H1 (cell line): ENCODE measurements at regions not wholly inside any gene's neighbourhood (a gene's known extent, or its start where the extent isn't known, plus 50 kb on each side); places are given as distances from the start of the nearest gene placed in this dataset.

Source experiments
- BRCA1 ChIP-seq: IDR thresholded peaks from 2 replicates; pipeline ENCODE4 v1.6.1; 2012; ENCODE audit warnings: low read depth, low read length, improper control_type of control experiment
- CBX8 ChIP-seq: fragments of 300-800, 300-1000 bp; sonication (generic); IDR thresholded peaks from 2 replicates; pipeline ENCODE4 v1.7.1; 2016; ENCODE audit warnings: low read depth, low read length, borderline replicate concordance
- CEBPB ChIP-seq: IDR thresholded peaks from 2 replicates; pipeline ENCODE4 v1.6.1; 2012; ENCODE audit warnings: low read depth, low read length
- EZH2 ChIP-seq: fragments of 200-600 bp; sonication (generic); IDR thresholded peaks from 2 replicates; pipeline ENCODE4 v1.7.1; 2012; ENCODE audit warnings: low read depth, mild to moderate bottlenecking, moderate library complexity, low read length, inconsistent platforms; ENCODE audit not compliant: severe bottlenecking
- JUND ChIP-seq: IDR thresholded peaks from 2 replicates; pipeline ENCODE4 v1.6.1; 2011; ENCODE audit warnings: mild to moderate bottlenecking, improper control_type of control experiment, low read length
- KDM1A ChIP-seq: fragments of 200-600, 300-600 bp; sonication (generic); IDR thresholded peaks from 2 replicates; pipeline ENCODE4 v1.7.1; 2016; ENCODE audit warnings: mild to moderate bottlenecking, low read length, borderline replicate concordance
- POLR2A ChIP-seq, 2 experiments: IDR thresholded peaks; 1 replicate in 1 of 2; 2 replicates in 1 of 2; pipeline ENCODE4 v1.6.1; 2011; ENCODE audit warnings: low read depth in 2 of 2, low read length in 2 of 2, mild to moderate bottlenecking in 2 of 2; ENCODE audit errors: control extremely low read depth in 1 of 2
- SIN3A ChIP-seq, 2 experiments: IDR thresholded peaks in 1 of 2; conservative IDR thresholded peaks in 1 of 2; 2 replicates each; pipeline ENCODE4 v1.6.1; 2011 to 2012; ENCODE audit warnings: low read length in 2 of 2, improper control_type of control experiment in 1 of 2, low read depth in 1 of 2, mild to moderate bottlenecking in 1 of 2
- YY1 ChIP-seq: IDR thresholded peaks from 2 replicates; pipeline ENCODE4 v1.6.1; 2011; ENCODE audit warnings: low read depth, mild to moderate bottlenecking, low read length
- ZNF274 ChIP-seq: IDR thresholded peaks from 2 replicates; pipeline ENCODE4 v1.7.0; 2012; ENCODE audit warnings: low read length, borderline replicate concordance; ENCODE audit errors: extremely low read depth
- TF ChIP-seq, protein P1 (sequence below), 3 experiments: IDR thresholded peaks; 1 replicate in 2 of 3; 2 replicates in 1 of 3; pipeline versions ENCODE4 v1.5.1 to v1.6.1; 2011; ENCODE audit warnings: low read length in 3 of 3, mild to moderate bottlenecking in 3 of 3, inconsistent platforms in 2 of 3, low read depth in 1 of 3, moderate library complexity in 1 of 3; ENCODE audit not compliant: insufficient read depth in 1 of 3; ENCODE audit errors: control extremely low read depth in 1 of 3
- TF ChIP-seq, protein P2 (sequence below): IDR thresholded peaks from 2 replicates; pipeline ENCODE4 v1.6.1; 2011; ENCODE audit warnings: low read length, improper control_type of control experiment
- TF ChIP-seq, protein P3 (sequence below): IDR thresholded peaks from 2 replicates; pipeline ENCODE4 v1.6.1; 2012; ENCODE audit warnings: low read length, inconsistent platforms

DNA sequence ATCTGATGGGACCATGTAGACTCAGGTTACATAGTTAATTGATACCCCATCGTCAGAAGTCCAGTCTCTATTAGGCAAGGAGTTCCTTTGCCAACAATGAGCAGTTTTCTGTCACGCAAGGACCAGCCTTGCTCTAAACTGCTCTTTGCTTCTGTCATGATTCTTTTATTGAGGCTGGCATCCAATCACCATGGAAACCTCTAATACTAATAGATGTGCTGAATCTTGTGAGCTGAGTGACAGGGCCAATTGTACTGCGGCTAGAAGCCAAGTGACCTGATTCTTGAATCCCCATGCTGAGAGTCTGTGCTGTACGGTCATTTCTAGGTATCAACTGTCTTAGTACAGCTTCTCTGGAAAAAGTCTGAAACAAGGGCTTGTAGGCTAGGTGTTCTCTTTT, 395.6 kb downstream of the RND3 start:
- no peak for TF ChIP-seq EZH2
- TF ChIP-seq, protein P1, sequence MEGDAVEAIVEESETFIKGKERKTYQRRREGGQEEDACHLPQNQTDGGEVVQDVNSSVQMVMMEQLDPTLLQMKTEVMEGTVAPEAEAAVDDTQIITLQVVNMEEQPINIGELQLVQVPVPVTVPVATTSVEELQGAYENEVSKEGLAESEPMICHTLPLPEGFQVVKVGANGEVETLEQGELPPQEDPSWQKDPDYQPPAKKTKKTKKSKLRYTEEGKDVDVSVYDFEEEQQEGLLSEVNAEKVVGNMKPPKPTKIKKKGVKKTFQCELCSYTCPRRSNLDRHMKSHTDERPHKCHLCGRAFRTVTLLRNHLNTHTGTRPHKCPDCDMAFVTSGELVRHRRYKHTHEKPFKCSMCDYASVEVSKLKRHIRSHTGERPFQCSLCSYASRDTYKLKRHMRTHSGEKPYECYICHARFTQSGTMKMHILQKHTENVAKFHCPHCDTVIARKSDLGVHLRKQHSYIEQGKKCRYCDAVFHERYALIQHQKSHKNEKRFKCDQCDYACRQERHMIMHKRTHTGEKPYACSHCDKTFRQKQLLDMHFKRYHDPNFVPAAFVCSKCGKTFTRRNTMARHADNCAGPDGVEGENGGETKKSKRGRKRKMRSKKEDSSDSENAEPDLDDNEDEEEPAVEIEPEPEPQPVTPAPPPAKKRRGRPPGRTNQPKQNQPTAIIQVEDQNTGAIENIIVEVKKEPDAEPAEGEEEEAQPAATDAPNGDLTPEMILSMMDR (IDR thresholded peaks at IDR 0.05; ENCODE audit: control extremely low read depth in 1 of 3, insufficient read depth in 1 of 3, low read depth in 1 of 3, low read length in 3 of 3): no peak
- TF ChIP-seq POLR2A (IDR thresholded peaks at IDR 0.05; ENCODE audit: control extremely low read depth in 1 of 2, low read depth in 2 of 2, low read length in 2 of 2): no peak
- no peak for TF ChIP-seq KDM1A
- TF ChIP-seq, protein P2, sequence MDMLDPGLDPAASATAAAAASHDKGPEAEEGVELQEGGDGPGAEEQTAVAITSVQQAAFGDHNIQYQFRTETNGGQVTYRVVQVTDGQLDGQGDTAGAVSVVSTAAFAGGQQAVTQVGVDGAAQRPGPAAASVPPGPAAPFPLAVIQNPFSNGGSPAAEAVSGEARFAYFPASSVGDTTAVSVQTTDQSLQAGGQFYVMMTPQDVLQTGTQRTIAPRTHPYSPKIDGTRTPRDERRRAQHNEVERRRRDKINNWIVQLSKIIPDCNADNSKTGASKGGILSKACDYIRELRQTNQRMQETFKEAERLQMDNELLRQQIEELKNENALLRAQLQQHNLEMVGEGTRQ: no peak
- no peak for TF ChIP-seq CBX8
- TF ChIP-seq SIN3A (conservative IDR thresholded peaks at IDR 0.05 in 1 of 2, IDR thresholded peaks at IDR 0.05 in 1 of 2; ENCODE audit: low read depth in 1 of 2, low read length in 2 of 2): no peak
- TF ChIP-seq BRCA1: no peak
- TF ChIP-seq, protein P3, sequence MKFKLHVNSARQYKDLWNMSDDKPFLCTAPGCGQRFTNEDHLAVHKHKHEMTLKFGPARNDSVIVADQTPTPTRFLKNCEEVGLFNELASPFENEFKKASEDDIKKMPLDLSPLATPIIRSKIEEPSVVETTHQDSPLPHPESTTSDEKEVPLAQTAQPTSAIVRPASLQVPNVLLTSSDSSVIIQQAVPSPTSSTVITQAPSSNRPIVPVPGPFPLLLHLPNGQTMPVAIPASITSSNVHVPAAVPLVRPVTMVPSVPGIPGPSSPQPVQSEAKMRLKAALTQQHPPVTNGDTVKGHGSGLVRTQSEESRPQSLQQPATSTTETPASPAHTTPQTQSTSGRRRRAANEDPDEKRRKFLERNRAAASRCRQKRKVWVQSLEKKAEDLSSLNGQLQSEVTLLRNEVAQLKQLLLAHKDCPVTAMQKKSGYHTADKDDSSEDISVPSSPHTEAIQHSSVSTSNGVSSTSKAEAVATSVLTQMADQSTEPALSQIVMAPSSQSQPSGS: no peak
- no peak for TF ChIP-seq YY1
- TF ChIP-seq CEBPB: no peak
- TF ChIP-seq ZNF274: no peak
- no peak for TF ChIP-seq JUND
